Parathyroid adenoma (tissue), 2 donors: ENCODE measurements at regions not wholly inside any gene's neighbourhood (a gene's known extent, or its start where the extent isn't known, plus 50 kb on each side); places are given as distances from the start of the nearest gene placed in this dataset.

ENCODE experiments used
- H2AFZ ChIP-seq: fragments of 300-600 bp; sonication (generic); one replicate; pipeline ENCODE4 v1.7.0; 2017; ENCODE audit warnings: antibody characterized with exemption, mild to moderate bottlenecking
- H3K27ac ChIP-seq: fragments of 300-600 bp; sonication (generic); one replicate; pipeline ENCODE4 v1.7.0; 2017
- H3K27me3 ChIP-seq: fragments of 300-600 bp; sonication (generic); one replicate; pipeline ENCODE4 v1.7.0; 2017; ENCODE audit warnings: low read length; ENCODE audit not compliant: control insufficient read depth, insufficient read depth
- H3K36me3 ChIP-seq: fragments of 300-600 bp; sonication (generic); one replicate; pipeline ENCODE4 v1.7.0; 2017; ENCODE audit warnings: low read length; ENCODE audit not compliant: control insufficient read depth, insufficient read depth
- H3K4me1 ChIP-seq: fragments of 300-600 bp; sonication (generic); one replicate; pipeline ENCODE4 v1.7.0; 2017; ENCODE audit warnings: control low read depth
- H3K4me2 ChIP-seq: fragments of 300-600 bp; sonication (generic); one replicate; pipeline ENCODE4 v1.7.0; 2017; ENCODE audit warnings: low read length
- H3K4me3 ChIP-seq: fragments of 300-600 bp; sonication (generic); one replicate; pipeline ENCODE4 v1.7.0; 2017; ENCODE audit warnings: low read depth, low read length
- H3K79me2 ChIP-seq: fragments of 300-600 bp; sonication (generic); one replicate; pipeline ENCODE4 v1.7.0; 2017; ENCODE audit warnings: control low read depth
- H3K9ac ChIP-seq: fragments of 300-600 bp; sonication (generic); one replicate; pipeline ENCODE4 v1.7.0; 2017; ENCODE audit warnings: mild to moderate bottlenecking
- H3K9me3 ChIP-seq: fragments of 300-600 bp; sonication (generic); one replicate; pipeline ENCODE4 v1.7.0; 2017; ENCODE audit warnings: low read length; ENCODE audit not compliant: control insufficient read depth
- CTCF ChIP-seq: fragments of 300-600 bp; sonication (generic); IDR thresholded peaks from one replicate; pipeline ENCODE4 v1.7.0; 2017; ENCODE audit warnings: antibody characterized with exemption, mild to moderate bottlenecking
- donor health status: primary hyperparathyroidism.

GRCh38 chr4:59570860-59571476, 1629.2 kb upstream of the ADGRL3 start:
- Histone ChIP-seq H3K9ac (no peak overlapping the region), H3K36me3 (no peaks in the 10 kb centered on the region), H3K27me3 (no peaks in the 10 kb centered on the region), H3K4me2 (no peak overlapping the region), H3K79me2 (no peaks in the 10 kb centered on the region), H3K4me1 (no peaks in the 10 kb centered on the region), H3K27ac (no peak overlapping the region), H3K9me3 (no peaks in the 10 kb centered on the region), H2AFZ (no peak overlapping the region), H3K4me3 (no peak overlapping the region)
- no peak for TF ChIP-seq CTCF

GRCh38 chr4:59571805-59572430, 1628.2 kb upstream of the ADGRL3 start:
- TF ChIP-seq CTCF: no peak
- Histone ChIP-seq H3K9me3 (no peaks in the 10 kb centered on the region), H3K9ac (no peak overlapping the region), H3K4me2 (no peak overlapping the region), H3K27ac (no peak overlapping the region), H3K4me3 (no peak overlapping the region), H3K36me3 (no peaks in the 10 kb centered on the region), H3K27me3 (no peaks in the 10 kb centered on the region), H3K4me1 (no peaks in the 10 kb centered on the region), H2AFZ (no peak overlapping the region), H3K79me2 (no peaks in the 10 kb centered on the region)

- Histone ChIP-seq H3K4me2 (no peak overlapping the region), H3K9me3 (no peaks in the 10 kb centered on the region), H3K4me3 (no peak overlapping the region), H3K27ac (no peak overlapping the region), H3K4me1 (no peaks in the 10 kb centered on the region), H3K27me3 (no peaks in the 10 kb centered on the region), H3K36me3 (no peaks in the 10 kb centered on the region), H2AFZ (no peak overlapping the region), H3K9ac (no peak overlapping the region), H3K79me2 (no peaks in the 10 kb centered on the region)
- no peak for TF ChIP-seq CTCF
These were observed 1616.1 kb upstream of the ADGRL3 start for GRCh38 chr4:59583845-59584568.

GRCh38 chr4:59597536-59598329, 1602.4 kb upstream of the ADGRL3 start:
- Histone ChIP-seq H3K4me1 (no peaks in the 10 kb centered on the region), H3K9me3 (no peaks in the 10 kb centered on the region), H3K4me2 (no peak overlapping the region), H3K36me3 (no peaks in the 10 kb centered on the region), H3K4me3 (no peak overlapping the region), H3K9ac (no peak overlapping the region), H3K79me2 (no peaks in the 10 kb centered on the region), H3K27ac (no peak overlapping the region), H2AFZ (no peak overlapping the region), H3K27me3 (no peaks in the 10 kb centered on the region)
- TF ChIP-seq CTCF: no peak
